H1 (cell line): ENCODE measurements at regions not wholly inside any gene's neighbourhood (a gene's known extent, or its start where the extent isn't known, plus 50 kb on each side); places are given as distances from the start of the nearest gene placed in this dataset.

Source experiments
- ATF2 ChIP-seq: IDR thresholded peaks from 2 replicates; pipeline ENCODE4 v1.6.1; 2012; ENCODE audit warnings: low read length, inconsistent platforms
- ATF3 ChIP-seq: IDR thresholded peaks from 2 replicates; pipeline ENCODE4 v1.6.1; 2011; ENCODE audit warnings: low read depth, mild to moderate bottlenecking, low read length; ENCODE audit not compliant: insufficient read depth
- CEBPB ChIP-seq: IDR thresholded peaks from 2 replicates; pipeline ENCODE4 v1.6.1; 2012; ENCODE audit warnings: low read depth, low read length
- CHD2 ChIP-seq: IDR thresholded peaks from 2 replicates; pipeline ENCODE4 v1.6.1; 2012; ENCODE audit warnings: low read length, improper control_type of control experiment
- CTCF ChIP-seq, 3 experiments: IDR thresholded peaks; 1 replicate in 2 of 3; 2 replicates in 1 of 3; pipeline versions ENCODE4 v1.5.1 to v1.6.1; 2011; ENCODE audit warnings: low read length in 3 of 3, mild to moderate bottlenecking in 3 of 3, inconsistent platforms in 2 of 3, low read depth in 1 of 3, moderate library complexity in 1 of 3; ENCODE audit not compliant: insufficient read depth in 1 of 3; ENCODE audit errors: control extremely low read depth in 1 of 3
- E2F6 ChIP-seq: IDR thresholded peaks from 2 replicates; pipeline ENCODE4 v1.6.1; 2012; ENCODE audit warnings: inconsistent platforms
- EZH2 ChIP-seq: fragments of 200-600 bp; sonication (generic); IDR thresholded peaks from 2 replicates; pipeline ENCODE4 v1.7.1; 2012; ENCODE audit warnings: low read depth, mild to moderate bottlenecking, moderate library complexity, low read length, inconsistent platforms; ENCODE audit not compliant: severe bottlenecking
- KDM1A ChIP-seq: fragments of 200-600, 300-600 bp; sonication (generic); IDR thresholded peaks from 2 replicates; pipeline ENCODE4 v1.7.1; 2016; ENCODE audit warnings: mild to moderate bottlenecking, low read length, borderline replicate concordance
- POLR2A ChIP-seq, 2 experiments: IDR thresholded peaks; 1 replicate in 1 of 2; 2 replicates in 1 of 2; pipeline ENCODE4 v1.6.1; 2011; ENCODE audit warnings: low read depth in 2 of 2, low read length in 2 of 2, mild to moderate bottlenecking in 2 of 2; ENCODE audit errors: control extremely low read depth in 1 of 2
- POLR2AphosphoS5 ChIP-seq: IDR thresholded peaks from 2 replicates; pipeline ENCODE4 v1.6.1; 2011; ENCODE audit warnings: low read depth, low read length
- RAD21 ChIP-seq, 2 experiments: IDR thresholded peaks in 1 of 2; conservative IDR thresholded peaks in 1 of 2; 2 replicates each; pipeline ENCODE4 v1.6.1; 2011; ENCODE audit warnings: low read depth in 2 of 2, low read length in 2 of 2, improper control_type of control experiment in 1 of 2, inconsistent platforms in 1 of 2, mild to moderate bottlenecking in 1 of 2, moderate library complexity in 1 of 2
- SP2 ChIP-seq: IDR thresholded peaks from 2 replicates; pipeline ENCODE4 v1.6.1; 2012; ENCODE audit warnings: mild to moderate bottlenecking, low read length, inconsistent platforms

- no peak for TF ChIP-seq POLR2AphosphoS5
- TF ChIP-seq CTCF (IDR thresholded peaks at IDR 0.05; ENCODE audit: control extremely low read depth in 1 of 3, insufficient read depth in 1 of 3, low read depth in 1 of 3, low read length in 3 of 3): no peak
- no peak for TF ChIP-seq EZH2
- no peak for TF ChIP-seq RAD21 (IDR thresholded peaks at IDR 0.05 in 1 of 2, conservative IDR thresholded peaks at IDR 0.05 in 1 of 2; ENCODE audit: low read depth in 2 of 2, low read length in 2 of 2)
- no peak for TF ChIP-seq ATF3
- TF ChIP-seq KDM1A: no peak
- TF ChIP-seq POLR2A (IDR thresholded peaks at IDR 0.05; ENCODE audit: control extremely low read depth in 1 of 2, low read depth in 2 of 2, low read length in 2 of 2): no peak
- TF ChIP-seq ATF2: no peak
- no peak for TF ChIP-seq SP2
- no peak for TF ChIP-seq E2F6
- no peak for TF ChIP-seq CHD2
- no peak for TF ChIP-seq CEBPB
These were observed 81.0 kb upstream of the PCDH10 start for GRCh38 chr4:133068083-133068482.
